PC-3 (cell line): ENCODE measurements at regions not wholly inside any gene's neighbourhood (a gene's known extent, or its start where the extent isn't known, plus 50 kb on each side); places are given as distances from the start of the nearest gene placed in this dataset.
A peak's percentile ranks its signal among the peaks of the same experiment; 100 is the strongest.
"Not testable (repeated sequence)": the region's sequence is repeated elsewhere in the genome, so short reads cannot be mapped to it uniquely, and the experiment has no call there.

Experiments
- ATAC-seq: fragments of 200-7000 bp; cut with Tn5 transposase; 2 replicates; pipeline ENCODE4 v1.9.1; 2020; ENCODE audit warnings: mild to moderate bottlenecking, moderate library complexity
- BruUV-seq: library from RNA; stranded (reverse); fragments of 400-500 nt; replicated peaks from 2 replicates; lab custom pipeline; 2021; lab: Mats Ljungman, UMichigan
- CTCF ChIA-PET: fragments of 300-600 bp; sonication (Branson Sonifier 250); formaldehyde crosslinking; loops from one replicate; lab custom pipeline; 2022; ENCODE audit warnings: antibody characterized with exemption; lab: Charles Lee
- POLR2A ChIA-PET: fragments of 300-600 bp; sonication (Branson Sonifier 250); formaldehyde crosslinking; loops from one replicate; lab custom pipeline; 2022; ENCODE audit warnings: antibody characterized with exemption; ENCODE audit not compliant: unreplicated experiment; lab: Charles Lee
- DNase-seq: peaks from one replicate; pipeline ENCODE4 v3.0.0-alpha.2; 2015
- H2AFZ ChIP-seq: fragments of 300-600 bp; sonication (generic); 2 replicates; pipeline ENCODE4 v1.6.0; 2016; ENCODE audit warnings: antibody characterized with exemption, low read length
- H3F3A ChIP-seq: fragments of 300-600 bp; sonication (generic); one replicate; pipeline ENCODE4 v1.6.0; 2017; ENCODE audit warnings: antibody characterized with exemption, low read length, control low read depth, mild to moderate bottlenecking; ENCODE audit not compliant: unreplicated experiment
- H3K27ac ChIP-seq: fragments of 300-600 bp; sonication (generic); 2 replicates; pipeline ENCODE4 v1.5.1; 2016; ENCODE audit warnings: mild to moderate bottlenecking, low read length
- H3K27me3 ChIP-seq: fragments of 300-600 bp; sonication (generic); 2 replicates; pipeline ENCODE4 v1.6.1; 2016; ENCODE audit warnings: low read length, mixed read lengths
- H3K36me3 ChIP-seq: fragments of 300-600 bp; sonication (generic); 2 replicates; pipeline ENCODE4 v1.6.1; 2016; ENCODE audit warnings: low read depth, mixed run types, low read length, mixed read lengths
- H3K4me1 ChIP-seq: fragments of 300-600 bp; sonication (generic); 2 replicates; pipeline ENCODE4 v1.5.1; 2016; ENCODE audit warnings: low read length; ENCODE audit not compliant: insufficient read depth
- H3K4me2 ChIP-seq: fragments of 300-600 bp; sonication (generic); 2 replicates; pipeline ENCODE4 v1.6.0; 2016; ENCODE audit warnings: low read length
- H3K4me3 ChIP-seq: fragments of 300-600 bp; sonication (generic); 2 replicates; pipeline ENCODE4 v1.5.1; 2016; ENCODE audit warnings: mild to moderate bottlenecking, low read length, mixed read lengths
- H3K79me2 ChIP-seq: fragments of 300-600 bp; sonication (generic); 2 replicates; pipeline ENCODE4 v1.6.1; 2017; ENCODE audit warnings: low read length, mixed read lengths
- H3K9ac ChIP-seq: fragments of 300-600 bp; sonication (generic); 2 replicates; pipeline ENCODE4 v1.6.0; 2016; ENCODE audit warnings: mild to moderate bottlenecking, low read length
- H3K9me2 ChIP-seq: fragments of 300-600 bp; sonication (generic); replicated peaks from 2 replicates; pipeline ENCODE4 v1.6.1; 2016; ENCODE audit warnings: mixed run types, low read length, mixed read lengths
- H3K9me3 ChIP-seq: fragments of 300-600 bp; sonication (generic); 2 replicates; pipeline ENCODE4 v1.6.1; 2016; ENCODE audit warnings: low read length, mixed read lengths
- H4K20me1 ChIP-seq: fragments of 300-600 bp; sonication (generic); 2 replicates; pipeline ENCODE4 v1.6.1; 2016; ENCODE audit warnings: low read length, mixed read lengths
- CTCF ChIP-seq: fragments of 300-600 bp; sonication (generic); conservative IDR thresholded peaks from 2 replicates; pipeline ENCODE4 v1.5.1; 2017; ENCODE audit warnings: antibody characterized with exemption, low read depth, mild to moderate bottlenecking, low read length
- EZH2 ChIP-seq: fragments of 300-600 bp; sonication (generic); IDR thresholded peaks from one replicate; pipeline ENCODE4 v1.6.1; 2017; ENCODE audit warnings: antibody characterized with exemption, mild to moderate bottlenecking, low read length; ENCODE audit not compliant: unreplicated experiment
- EZH2phosphoT487 ChIP-seq: fragments of 300-600 bp; sonication (generic); IDR thresholded peaks from 2 replicates; pipeline ENCODE4 v1.6.1; 2018; ENCODE audit warnings: mild to moderate bottlenecking, antibody characterized with exemption, low read length, borderline replicate concordance
- intact Hi-C: fragments of 100-400 bp; cut with micrococcal nuclease; formaldehyde crosslinking; loops from 2 replicates; pipeline ENCODE4 v1.9.0; 2023

- intact Hi-C loops = no loop called here
- CTCF ChIA-PET = no interaction called here
- no TSS peak for BruUV-seq
- no peaks in the 10 kb centered on the region for H3K27me3 ChIP-seq
- TF ChIP-seq EZH2phosphoT487 (no peak), CTCF (no peak), EZH2 (no peak)
- no peaks in the 10 kb centered on the region for H3K79me2 ChIP-seq
- no peak overlapping the region for H3K4me2 ChIP-seq
- H4K20me1 ChIP-seq = no peaks in the 10 kb centered on the region
- DNase-seq (no peak), ATAC-seq (no peak)
- no peaks in the 10 kb centered on the region for H3K36me3 ChIP-seq
- no peaks in the 10 kb centered on the region for H3K9me3 ChIP-seq
- H3F3A ChIP-seq = no peaks in the 10 kb centered on the region
- H3K9ac ChIP-seq = no peak overlapping the region
- no peak overlapping the region for H3K4me3 ChIP-seq
- H2AFZ ChIP-seq = no peak overlapping the region
- POLR2A ChIA-PET = no interaction called here
- no peaks in the 10 kb centered on the region for H3K9me2 ChIP-seq
- H3K27ac ChIP-seq = no peak overlapping the region
- peaks cover 14% of the 10 kb centered on the region for H3K4me1 ChIP-seq
These were observed 82.5 kb downstream of the SPRY4 start for GRCh38 chr5:142242272-142242671.

DNA sequence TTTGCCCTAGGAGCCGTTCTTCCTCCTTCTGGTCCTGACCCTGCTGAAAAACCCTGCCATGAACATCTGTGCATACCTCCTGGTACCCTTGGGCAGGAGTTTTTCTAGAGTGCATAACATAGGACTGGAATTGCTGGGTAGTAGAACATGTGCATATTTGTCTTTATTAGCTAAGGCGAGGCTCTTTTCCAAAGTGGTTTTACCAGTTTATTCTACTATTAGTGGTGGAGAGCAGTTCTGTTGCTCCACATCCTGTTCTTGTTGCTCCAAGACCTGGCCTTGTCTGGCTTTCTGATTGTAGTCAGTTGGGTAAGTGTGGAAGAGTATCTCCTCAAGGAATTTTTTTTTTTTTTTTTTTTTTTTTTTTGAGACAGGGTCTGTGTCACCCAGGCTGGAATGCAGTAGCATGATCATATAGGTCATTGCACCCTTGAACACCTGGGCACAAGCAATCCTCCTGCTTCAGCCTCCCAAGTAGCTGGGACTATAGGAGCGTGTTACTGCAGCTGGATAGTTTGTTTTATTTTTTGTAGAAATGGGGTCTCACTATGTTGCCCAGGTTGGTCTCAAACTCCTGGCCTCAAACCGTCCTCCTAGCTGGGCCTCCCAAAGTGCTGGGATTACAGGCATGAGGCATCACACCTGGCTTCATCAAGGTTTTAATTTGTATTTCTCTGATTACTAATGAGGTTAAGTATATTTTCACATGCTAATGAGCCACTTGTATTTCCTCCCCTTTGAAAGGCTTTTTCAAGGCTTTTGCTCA, 85.2 kb downstream of the SPRY4 start:
- H3K4me3 ChIP-seq = no peak overlapping the region
- no peaks in the 10 kb centered on the region for H3F3A ChIP-seq
- H3K4me2 ChIP-seq = peak overlapping the region; percentile 51; the same call in 1 of the 2 replicates
- H3K79me2 ChIP-seq = no peaks in the 10 kb centered on the region
- no peak overlapping the region for H3K27ac ChIP-seq
- no TSS peak for BruUV-seq
- no peaks in the 10 kb centered on the region for H4K20me1 ChIP-seq
- POLR2A ChIA-PET = no interaction called here
- H3K27me3 ChIP-seq = no peaks in the 10 kb centered on the region
- TF ChIP-seq EZH2 = no peak
- TF ChIP-seq CTCF = no peak
- no peak for TF ChIP-seq EZH2phosphoT487
- intact Hi-C loops = no loop called here
- ATAC-seq = peak; percentile 72
- no peaks in the 10 kb centered on the region for H3K9me3 ChIP-seq
- H3K9ac ChIP-seq = no peak overlapping the region
- CTCF ChIA-PET = no interaction called here
- no peaks in the 10 kb centered on the region for H3K36me3 ChIP-seq
- DNase-seq = peak; percentile 73
- no peaks in the 10 kb centered on the region for H3K9me2 ChIP-seq
- peaks cover 7% of the 10 kb centered on the region for H3K4me1 ChIP-seq
- no peak overlapping the region for H2AFZ ChIP-seq

- ChIA-PET POLR2A (no interaction called here), CTCF (no interaction called here)
- TF ChIP-seq EZH2 (no peak), EZH2phosphoT487 (no peak), CTCF (no peak)
- Histone ChIP-seq H2AFZ (no peak overlapping the region), H3K4me2 (no peak overlapping the region), H3K4me3 (no peak overlapping the region), H3K27me3 (no peaks in the 10 kb centered on the region), H3K9me2 (no peaks in the 10 kb centered on the region), H3K79me2 (no peaks in the 10 kb centered on the region), H3K36me3 (no peaks in the 10 kb centered on the region), H3F3A (no peaks in the 10 kb centered on the region), H3K27ac (no peak overlapping the region), H3K9ac (no peak overlapping the region), H4K20me1 (no peaks in the 10 kb centered on the region), H3K4me1 (peaks cover 7% of the 10 kb centered on the region), H3K9me3 (no peaks in the 10 kb centered on the region)
- no peak for DNase-seq
- ATAC-seq = no peak
- BruUV-seq = no TSS peak
- intact Hi-C loops = no loop called here
These were observed 87.1 kb downstream of the SPRY4 start for GRCh38 chr5:142237707-142238106.

- H3K4me1 ChIP-seq, H3K9ac ChIP-seq, H3K9me3 ChIP-seq, DNase-seq, intact Hi-C loops, H4K20me1 ChIP-seq, CTCF ChIA-PET, H3K4me3 ChIP-seq, H3K4me2 ChIP-seq, H3K79me2 ChIP-seq, ATAC-seq, H3K27me3 ChIP-seq, H2AFZ ChIP-seq, POLR2A ChIA-PET, H3K27ac ChIP-seq, H3K9me2 ChIP-seq, H3F3A ChIP-seq, BruUV-seq, H3K36me3 ChIP-seq: not testable (repeated sequence)
These were observed 88.0 kb downstream of the SPRY4 start for GRCh38 chr5:142236673-142237290.
